ENCODE measurements at regions not wholly inside any gene's neighbourhood (a gene's known extent, or its start where the extent isn't known, plus 50 kb on each side); places are given as distances from the start of the nearest gene placed in this dataset.

GRCh38 chr1:20405893-20406604 lies 80.0 kb downstream of the CAMK2N1 start:
- WGBS (ENCODE audit: low lambda C conversion rate): 32% methylated on average over 10 of the region's 11 CpGs

More at GRCh38 chr1:20405893-20406604, 80.0 kb downstream of the CAMK2N1 start:
- no peak for FAIRE-seq
- Histone ChIP-seq H3K27ac (ENCODE audit: extremely low read length, insufficient read depth, low read length) (no peak overlapping the region), H3K79me2 (ENCODE audit: insufficient read depth, low read length) (no peaks in the 10 kb centered on the region), H3K27me3 (ENCODE audit: control insufficient read depth in 1 of 2, insufficient read depth in 2 of 2, low read length in 2 of 2) (peaks cover 1 to 32% of the 10 kb centered on the region in 2 experiments; a peak in 4 of 5 replicates), H3K4me1 (ENCODE audit: insufficient read depth, low read length) (no peaks in the 10 kb centered on the region), H2AFZ (ENCODE audit: low read length) (no peak overlapping the region), H3K9ac (ENCODE audit: insufficient read depth, low read depth, low read length) (no peak overlapping the region), H4K20me1 (ENCODE audit: insufficient read depth, low read length) (no peaks in the 10 kb centered on the region), H3K4me3 (replicated peaks in 1 of 3; ENCODE audit: insufficient read depth in 1 of 3, low read depth in 2 of 3, low read length in 3 of 3) (no peak overlapping the region), H3K36me3 (replicated peaks in 1 of 2; ENCODE audit: control insufficient read depth in 1 of 2, insufficient read depth in 2 of 2, low read length in 2 of 2) (no peaks in the 10 kb centered on the region), H3K4me2 (ENCODE audit: low read depth, low read length) (no peak overlapping the region), H3K9me3 (ENCODE audit: low read length) (no peaks in the 10 kb centered on the region)
- intact Hi-C loops (cut with micrococcal nuclease; ENCODE audit: unreplicated experiment) (no loop called here), in situ Hi-C loops (cut with HindIII; ENCODE audit: extremely low pct_ligation_motif_present, low pct_unique_long_range_greater_than_20kb) (no loop called here)
- no peak for ATAC-seq
- no TSS peak for BruUV-seq (replicated peaks)
- TF ChIP-seq IRX3 (CRISPR knock-in tag; IDR thresholded peaks at IDR 0.05; ENCODE audit: borderline replicate concordance, low read depth) (no peak), MBNL3 (CRISPR knock-in tag; conservative IDR thresholded peaks at IDR 0.05) (no peak), ZNF644 (CRISPR knock-in tag; IDR thresholded peaks at IDR 0.05; ENCODE audit: low read depth) (no peak), ZNF607 (CRISPR knock-in tag; IDR thresholded peaks at IDR 0.05; ENCODE audit: borderline replicate concordance) (no peak), ZNF414 (CRISPR knock-in tag; IDR thresholded peaks at IDR 0.05) (no peak), YEATS4 (CRISPR knock-in tag; IDR thresholded peaks at IDR 0.05; ENCODE audit: borderline replicate concordance) (no peak), ZNF547 (CRISPR knock-in tag; IDR thresholded peaks at IDR 0.05) (no peak), ADNP (CRISPR knock-in tag; IDR thresholded peaks at IDR 0.05) (no peak), ATF7-NPFF (CRISPR knock-in tag; IDR thresholded peaks at IDR 0.05; ENCODE audit: low read depth) (no peak), NFATC3 (CRISPR knock-in tag; IDR thresholded peaks at IDR 0.05) (no peak), ZNF781 (CRISPR knock-in tag; IDR thresholded peaks at IDR 0.05; ENCODE audit: borderline replicate concordance, not compliant biosample characterization) (no peak), ZNF296 (CRISPR knock-in tag; conservative IDR thresholded peaks at IDR 0.05) (no peak), SALL2 (CRISPR knock-in tag; IDR thresholded peaks at IDR 0.05) (no peak)
- POLR2A ChIA-PET: no interaction called here
- no peak for DNase-seq (ENCODE audit: low spot score)
- CTCF ChIA-PET (ENCODE audit: low intra/inter-chr PET ratio, low total read pairs): no interaction called here

Data from HepG2 (cell line).